Liver (tissue), 3 donors: ENCODE measurements at regions not wholly inside any gene's neighbourhood (a gene's known extent, or its start where the extent isn't known, plus 50 kb on each side); places are given as distances from the start of the nearest gene placed in this dataset.

Source experiments
- ATF3 ChIP-seq: IDR thresholded peaks from 2 replicates; pipeline ENCODE4 v1.6.1; 2016; ENCODE audit warnings: antibody characterized with exemption
- CTCF ChIP-seq: fragments of 150-350 bp; IDR thresholded peaks from 2 replicates; pipeline ENCODE4 v1.5.1; 2017; ENCODE audit warnings: improper control_type of control experiment, low read depth, low read length; ENCODE audit not compliant: missing input control
- GABPA ChIP-seq, 2 donors: IDR thresholded peaks in 1 of 2; conservative IDR thresholded peaks in 1 of 2; 2 replicates each; pipeline ENCODE4 v1.6.1; 2016; ENCODE audit warnings: antibody characterized with exemption in 2 of 2, mild to moderate bottlenecking in 1 of 2, moderate library complexity in 1 of 2
- SP1 ChIP-seq: IDR thresholded peaks from 2 replicates; pipeline ENCODE4 v1.6.1; 2018; ENCODE audit warnings: antibody characterized with exemption, mild to moderate bottlenecking
- donor health status: healthy.
- donor health status: healthy.

GRCh38 chr10:33818343-33818742 is 483.9 kb upstream of the NRP1 start:
- TF ChIP-seq CTCF (no peak), ATF3 (no peak), GABPA (IDR thresholded peaks at IDR 0.05 in 1 of 2, conservative IDR thresholded peaks at IDR 0.05 in 1 of 2) (no peak), SP1 (no peak)
